Thyroid gland (tissue), 4 donors: ENCODE measurements at regions not wholly inside any gene's neighbourhood (a gene's known extent, or its start where the extent isn't known, plus 50 kb on each side); places are given as distances from the start of the nearest gene placed in this dataset.

Experiments
- CTCF ChIP-seq, 6 experiments: fragments of 200-600 bp in 3 of 6; fragments of 450-650 bp in 3 of 6; sonication (generic) in 3 of 6; IDR thresholded peaks; one replicate each; pipeline ENCODE4 v1.5.1; 2016 to 2019; ENCODE audit warnings: antibody characterized with exemption in 6 of 6, mild to moderate bottlenecking in 2 of 6, inconsistent platforms in 1 of 6, moderate library complexity in 1 of 6
- POLR2A ChIP-seq, 2 donors: fragments of 450-650 bp; IDR thresholded peaks; one replicate each; pipeline ENCODE4 v1.6.1; 2017; ENCODE audit warnings: antibody characterized with exemption in 2 of 2, mild to moderate bottlenecking in 2 of 2, moderate library complexity in 1 of 2

GRCh38 chr4:4643306-4643705 is 101.5 kb upstream of the STX18 start:
- TF ChIP-seq POLR2A (IDR thresholded peaks at IDR 0.05) (no peak), CTCF (IDR thresholded peaks at IDR 0.05) (no peak)
